Erythroblast (primary cell): ENCODE measurements at regions not wholly inside any gene's neighbourhood (a gene's known extent, or its start where the extent isn't known, plus 50 kb on each side); places are given as distances from the start of the nearest gene placed in this dataset.

Experiments used
- GATA1 ChIP-seq: IDR thresholded peaks from 2 replicates; pipeline ENCODE4 v1.6.1; 2011; ENCODE audit warnings: low read depth, mild to moderate bottlenecking, control low read depth, low read length, moderate library complexity
- POLR2A ChIP-seq: IDR thresholded peaks from 2 replicates; pipeline ENCODE4 v1.6.1; 2011; ENCODE audit warnings: mild to moderate bottlenecking, low read length

DNA sequence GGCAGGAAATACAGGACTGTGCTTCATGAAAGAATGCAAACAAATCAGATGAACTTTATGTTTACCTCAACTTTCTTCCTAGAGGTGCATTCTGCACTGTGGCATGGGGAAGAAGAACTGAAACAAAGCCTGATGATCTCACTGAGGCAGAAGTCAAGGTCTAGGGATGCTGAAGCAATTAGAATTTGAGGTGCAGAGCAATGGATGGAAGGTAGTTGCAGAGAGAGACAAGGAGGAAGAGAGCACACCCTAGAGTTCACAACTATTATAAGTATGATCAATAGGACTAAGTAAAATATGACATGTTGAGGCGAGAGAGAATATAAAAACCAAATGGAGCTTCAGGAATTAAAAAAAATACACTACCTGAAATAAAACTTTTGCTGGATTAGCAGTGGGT is 420.1 kb downstream of the EDEM1 start:
- TF ChIP-seq POLR2A: no peak
- no peak for TF ChIP-seq GATA1
